Ascending aorta (tissue), 2 donors: ENCODE measurements at regions not wholly inside any gene's neighbourhood (a gene's known extent, or its start where the extent isn't known, plus 50 kb on each side); places are given as distances from the start of the nearest gene placed in this dataset.

Experiments
- DNase-seq, 2 donors: peaks; one replicate each; pipeline ENCODE4 v3.0.0-alpha.2; 2019; ENCODE audit warnings: low spot score in 2 of 2
- H3K27ac ChIP-seq, 2 donors: fragments of 200-600 bp; sonication (generic); one replicate each; pipeline ENCODE4 v1.5.1; 2016 to 2017; ENCODE audit warnings: mild to moderate bottlenecking in 1 of 2
- H3K27me3 ChIP-seq: fragments of 200-600 bp; sonication (generic); one replicate; pipeline ENCODE4 v1.5.1; 2017
- H3K36me3 ChIP-seq, 2 donors: fragments of 200-600 bp; sonication (generic); one replicate each; pipeline ENCODE4 v1.5.1; 2016
- H3K4me1 ChIP-seq, 2 donors: fragments of 200-600 bp; sonication (generic); one replicate each; pipeline ENCODE4 v1.5.1; 2016 to 2017; ENCODE audit warnings: mild to moderate bottlenecking in 1 of 2
- H3K4me3 ChIP-seq, 2 donors: fragments of 200-600 bp; sonication (generic); one replicate each; pipeline ENCODE4 v1.5.1; 2016 to 2017; ENCODE audit warnings: mild to moderate bottlenecking in 1 of 2
- H3K9me3 ChIP-seq, 2 donors: fragments of 200-600 bp; sonication (generic); one replicate each; pipeline ENCODE4 v1.5.1; 2016
- intact Hi-C: fragments of 100-400 bp; cut with DNase I; formaldehyde crosslinking; loops from one replicate; pipeline ENCODE4 v1.15.1; 2023
- TF ChIP-seq, protein P1 (sequence below), 3 experiments: fragments of 200-600 bp in 2 of 3; fragments of 450-650 bp in 1 of 3; sonication (generic) in 2 of 3; IDR thresholded peaks; one replicate each; pipeline ENCODE4 v1.5.1; 2016 to 2019; ENCODE audit warnings: antibody characterized with exemption in 3 of 3, mild to moderate bottlenecking in 1 of 3, moderate library complexity in 1 of 3

DNA sequence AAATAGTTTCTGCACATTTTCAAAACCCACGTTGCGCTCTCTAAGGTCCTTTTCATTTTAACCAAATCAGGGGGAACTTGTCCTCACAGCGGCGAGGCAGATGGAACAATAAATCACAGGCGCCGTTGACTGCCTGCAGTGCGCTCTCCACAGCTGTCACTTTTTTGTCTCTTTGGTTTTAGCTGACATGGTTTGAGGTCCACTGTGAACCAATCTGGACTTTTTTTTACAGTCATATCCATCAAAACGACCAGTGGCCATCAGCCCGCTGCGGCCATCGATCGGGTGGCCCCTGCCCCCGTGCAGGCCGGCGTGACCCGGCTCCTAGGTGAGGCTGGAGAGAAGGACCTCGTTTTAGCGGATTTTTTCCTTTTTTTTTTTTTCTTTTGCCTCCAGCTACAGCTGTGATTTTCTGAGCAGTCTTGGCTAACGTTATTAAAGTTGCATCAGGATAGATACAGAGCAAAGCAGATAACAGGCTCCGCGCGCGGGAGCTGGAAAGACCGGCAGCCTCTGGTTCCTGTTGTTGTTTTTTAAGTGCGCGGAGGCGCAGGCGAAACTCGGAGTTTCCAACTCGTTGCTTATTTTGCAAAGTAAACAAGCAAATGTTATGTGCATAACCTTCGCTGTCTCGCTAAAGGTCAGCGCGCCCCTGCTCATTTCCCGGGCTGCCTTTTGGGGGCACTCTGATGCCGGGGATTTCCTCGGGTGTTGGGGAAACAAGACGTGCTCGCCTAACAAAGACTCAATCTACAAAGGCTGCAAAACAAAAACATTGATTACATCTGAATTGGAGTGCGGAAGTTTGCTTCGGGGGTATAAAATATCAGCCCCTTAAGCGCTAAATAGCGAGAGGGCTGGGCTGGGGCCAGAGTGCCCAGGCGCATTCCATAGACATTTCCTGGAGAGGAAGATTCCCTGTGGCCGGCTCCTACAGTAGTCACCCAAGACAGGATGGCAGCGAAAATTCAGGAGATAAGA lies 414.8 kb upstream of the MKI67 start:
- intact Hi-C loops = no loop called here
- Histone ChIP-seq H3K27me3 (no peaks in the 10 kb centered on the region), H3K4me1 (no peaks in the 10 kb centered on the region), H3K9me3 (no peaks in the 10 kb centered on the region), H3K27ac (no peak overlapping the region), H3K4me3 (no peak overlapping the region), H3K36me3 (no peaks in the 10 kb centered on the region)
- DNase-seq = no peak
- TF ChIP-seq, protein P1, sequence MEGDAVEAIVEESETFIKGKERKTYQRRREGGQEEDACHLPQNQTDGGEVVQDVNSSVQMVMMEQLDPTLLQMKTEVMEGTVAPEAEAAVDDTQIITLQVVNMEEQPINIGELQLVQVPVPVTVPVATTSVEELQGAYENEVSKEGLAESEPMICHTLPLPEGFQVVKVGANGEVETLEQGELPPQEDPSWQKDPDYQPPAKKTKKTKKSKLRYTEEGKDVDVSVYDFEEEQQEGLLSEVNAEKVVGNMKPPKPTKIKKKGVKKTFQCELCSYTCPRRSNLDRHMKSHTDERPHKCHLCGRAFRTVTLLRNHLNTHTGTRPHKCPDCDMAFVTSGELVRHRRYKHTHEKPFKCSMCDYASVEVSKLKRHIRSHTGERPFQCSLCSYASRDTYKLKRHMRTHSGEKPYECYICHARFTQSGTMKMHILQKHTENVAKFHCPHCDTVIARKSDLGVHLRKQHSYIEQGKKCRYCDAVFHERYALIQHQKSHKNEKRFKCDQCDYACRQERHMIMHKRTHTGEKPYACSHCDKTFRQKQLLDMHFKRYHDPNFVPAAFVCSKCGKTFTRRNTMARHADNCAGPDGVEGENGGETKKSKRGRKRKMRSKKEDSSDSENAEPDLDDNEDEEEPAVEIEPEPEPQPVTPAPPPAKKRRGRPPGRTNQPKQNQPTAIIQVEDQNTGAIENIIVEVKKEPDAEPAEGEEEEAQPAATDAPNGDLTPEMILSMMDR (IDR thresholded peaks at IDR 0.05) = no peak

DNA sequence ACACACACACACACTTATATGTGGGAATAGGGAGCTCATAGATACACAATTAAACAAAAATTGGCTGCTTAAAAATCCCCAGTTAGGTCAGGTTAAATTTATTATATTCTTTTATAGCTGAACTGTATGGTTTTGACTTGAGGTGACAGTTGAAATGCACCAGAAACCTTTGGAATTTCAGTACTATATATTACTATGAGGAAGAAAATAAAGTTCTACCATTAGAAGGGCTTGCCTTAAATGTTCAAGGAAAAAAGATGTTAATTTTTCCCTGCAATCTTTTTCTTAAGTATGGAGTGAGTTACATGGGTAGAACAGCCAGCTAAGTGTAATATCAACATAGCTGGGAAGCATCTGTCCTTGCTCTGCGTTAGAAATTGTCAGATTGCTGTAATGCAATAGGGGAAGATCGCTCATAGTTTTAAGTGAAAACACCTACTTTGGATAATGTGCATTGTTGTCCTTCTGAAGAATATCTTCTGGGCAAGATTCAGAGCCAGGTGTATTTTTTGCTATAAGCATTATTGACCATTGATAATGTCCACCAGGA lies 415.8 kb upstream of the MKI67 start:
- Histone ChIP-seq H3K4me1 (no peaks in the 10 kb centered on the region), H3K4me3 (no peak overlapping the region), H3K36me3 (no peaks in the 10 kb centered on the region), H3K27ac (no peak overlapping the region), H3K27me3 (no peaks in the 10 kb centered on the region), H3K9me3 (no peaks in the 10 kb centered on the region)
- no peak for DNase-seq
- intact Hi-C loops = no loop called here
- TF ChIP-seq, protein P1 (IDR thresholded peaks at IDR 0.05) = no peak

DNA sequence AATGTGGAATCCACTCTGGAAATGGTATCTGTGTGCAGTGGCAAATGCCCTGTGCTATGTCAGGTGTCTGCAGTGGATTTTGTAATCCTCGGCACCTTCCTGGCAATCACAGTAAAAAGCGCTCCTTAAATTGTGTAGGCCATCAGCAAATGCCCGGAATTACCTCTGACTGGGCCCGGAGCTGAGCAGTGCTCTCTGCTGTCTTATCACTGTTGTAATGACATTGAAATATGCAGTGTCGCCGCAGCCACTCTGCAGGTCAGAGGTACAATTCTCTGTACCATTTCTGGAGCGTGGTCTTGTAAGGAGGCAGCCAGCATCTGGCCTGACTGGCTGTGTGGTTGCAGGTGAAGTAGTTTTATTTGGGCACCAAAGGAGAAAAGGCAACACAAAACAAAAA lies 416.4 kb upstream of the MKI67 start:
- no peaks in the 10 kb centered on the region for H3K9me3 ChIP-seq
- H3K36me3 ChIP-seq = no peaks in the 10 kb centered on the region
- intact Hi-C loops = no loop called here
- no peaks in the 10 kb centered on the region for H3K27me3 ChIP-seq
- no peak overlapping the region for H3K4me3 ChIP-seq
- TF ChIP-seq, protein P1 (IDR thresholded peaks at IDR 0.05) = no peak
- no peak overlapping the region for H3K27ac ChIP-seq
- no peaks in the 10 kb centered on the region for H3K4me1 ChIP-seq
- no peak for DNase-seq

DNA sequence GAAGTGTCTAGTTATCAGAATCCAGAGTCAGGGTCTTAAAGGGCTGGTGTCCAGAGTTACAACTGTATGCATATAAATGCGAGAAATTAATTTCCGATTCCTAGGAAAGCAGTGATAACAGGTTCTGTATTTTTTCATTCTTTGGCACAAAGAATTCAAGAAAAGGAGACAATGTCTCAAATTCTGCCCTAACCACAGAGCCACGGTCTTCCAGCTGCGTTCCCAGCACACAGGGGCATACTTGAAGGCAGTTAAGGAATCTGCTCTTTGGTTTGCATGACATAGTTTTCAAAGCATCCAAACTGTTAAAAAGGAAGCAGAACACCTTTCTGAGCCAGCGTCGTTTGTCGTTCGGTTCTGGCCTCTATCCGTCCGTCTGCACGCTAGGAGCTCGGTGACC lies 416.9 kb upstream of the MKI67 start:
- Histone ChIP-seq H3K27ac (no peak overlapping the region), H3K9me3 (no peaks in the 10 kb centered on the region), H3K4me3 (no peak overlapping the region), H3K27me3 (no peaks in the 10 kb centered on the region), H3K4me1 (no peaks in the 10 kb centered on the region), H3K36me3 (no peaks in the 10 kb centered on the region)
- intact Hi-C loops = no loop called here
- TF ChIP-seq, protein P1 (IDR thresholded peaks at IDR 0.05) = no peak
- DNase-seq = no peak

DNA sequence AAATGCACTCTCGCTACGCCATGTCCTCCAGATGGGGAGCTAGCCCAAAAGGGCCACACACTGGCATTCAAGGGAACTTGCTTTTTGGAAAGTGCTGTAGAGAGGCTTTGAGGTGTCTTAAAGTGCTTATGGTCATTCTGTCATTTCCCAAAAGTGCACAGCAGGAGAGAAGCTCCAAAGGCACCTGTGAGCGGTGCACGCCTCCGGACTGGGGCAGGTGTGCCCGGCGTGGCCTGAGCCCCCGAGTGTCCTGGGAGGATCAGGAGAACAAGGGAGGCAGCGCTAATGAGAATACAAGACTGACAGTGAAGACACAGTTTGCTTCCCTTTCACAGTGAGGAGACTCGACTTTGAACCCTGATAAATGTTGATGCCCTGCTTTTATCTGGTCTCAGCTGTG lies 419.0 kb upstream of the MKI67 start:
- intact Hi-C loops = no loop called here
- TF ChIP-seq, protein P1 (IDR thresholded peaks at IDR 0.05) = no peak
- Histone ChIP-seq H3K27me3 (no peaks in the 10 kb centered on the region), H3K27ac (no peak overlapping the region), H3K4me3 (no peak overlapping the region), H3K36me3 (no peaks in the 10 kb centered on the region), H3K9me3 (no peaks in the 10 kb centered on the region), H3K4me1 (no peaks in the 10 kb centered on the region)
- no peak for DNase-seq
